ENCODE measurements at regions not wholly inside any gene's neighbourhood (a gene's known extent, or its start where the extent isn't known, plus 50 kb on each side); places are given as distances from the start of the nearest gene placed in this dataset.

DNA sequence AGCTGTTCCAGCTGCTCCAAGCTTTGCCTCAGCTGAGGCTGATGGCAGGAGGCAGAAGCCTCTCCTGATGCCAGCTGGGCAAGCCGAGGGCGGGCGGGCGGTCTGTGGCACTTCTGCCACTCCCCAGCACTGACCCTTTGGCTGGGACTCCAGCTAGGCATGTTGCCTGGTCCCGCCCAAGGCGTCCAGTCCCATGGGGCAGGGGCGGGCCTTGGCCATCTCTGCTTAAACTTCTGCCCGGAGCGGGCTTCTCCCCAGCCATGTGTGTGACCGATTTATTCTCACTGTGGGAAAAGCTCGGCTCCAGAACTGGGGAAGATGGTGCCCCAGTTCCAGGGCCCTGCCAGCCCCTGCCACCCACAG, 349.1 kb downstream of the SEC14L1 start:
- peak in 1 of 2 donors; percentile 63 for DNase-seq (ENCODE audit: low read depth in 2 of 2)
- peaks cover 40% of the 10 kb centered on the region for H3K79me2 ChIP-seq (ENCODE audit: control insufficient read depth, insufficient read depth, low read length)
- H3K27ac ChIP-seq (ENCODE audit: insufficient read depth, low read length) = no peak overlapping the region
- H3K36me3 ChIP-seq (ENCODE audit: control insufficient read depth, insufficient read depth, low read length) = peaks cover 51% of the 10 kb centered on the region
- H3K4me1 ChIP-seq (ENCODE audit: control insufficient read depth, extremely low read depth, insufficient read depth, low read length) = peaks cover 2% of the 10 kb centered on the region
- H2AFZ ChIP-seq (ENCODE audit: low read length) = no peak overlapping the region
- H3K4me2 ChIP-seq (ENCODE audit: extremely low read depth, insufficient read depth, low read length) = no peak overlapping the region
- H3K9me3 ChIP-seq (ENCODE audit: control insufficient read depth, insufficient read depth, low read depth, low read length) = no peaks in the 10 kb centered on the region
- H4K20me1 ChIP-seq (ENCODE audit: control insufficient read depth, extremely low read depth, insufficient read depth, low read length) = no peaks in the 10 kb centered on the region
- TF ChIP-seq EZH2 (IDR thresholded peaks at IDR 0.05; ENCODE audit: low read length, missing control alignments) = no peak
- TF ChIP-seq, protein P1, sequence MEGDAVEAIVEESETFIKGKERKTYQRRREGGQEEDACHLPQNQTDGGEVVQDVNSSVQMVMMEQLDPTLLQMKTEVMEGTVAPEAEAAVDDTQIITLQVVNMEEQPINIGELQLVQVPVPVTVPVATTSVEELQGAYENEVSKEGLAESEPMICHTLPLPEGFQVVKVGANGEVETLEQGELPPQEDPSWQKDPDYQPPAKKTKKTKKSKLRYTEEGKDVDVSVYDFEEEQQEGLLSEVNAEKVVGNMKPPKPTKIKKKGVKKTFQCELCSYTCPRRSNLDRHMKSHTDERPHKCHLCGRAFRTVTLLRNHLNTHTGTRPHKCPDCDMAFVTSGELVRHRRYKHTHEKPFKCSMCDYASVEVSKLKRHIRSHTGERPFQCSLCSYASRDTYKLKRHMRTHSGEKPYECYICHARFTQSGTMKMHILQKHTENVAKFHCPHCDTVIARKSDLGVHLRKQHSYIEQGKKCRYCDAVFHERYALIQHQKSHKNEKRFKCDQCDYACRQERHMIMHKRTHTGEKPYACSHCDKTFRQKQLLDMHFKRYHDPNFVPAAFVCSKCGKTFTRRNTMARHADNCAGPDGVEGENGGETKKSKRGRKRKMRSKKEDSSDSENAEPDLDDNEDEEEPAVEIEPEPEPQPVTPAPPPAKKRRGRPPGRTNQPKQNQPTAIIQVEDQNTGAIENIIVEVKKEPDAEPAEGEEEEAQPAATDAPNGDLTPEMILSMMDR (conservative IDR thresholded peaks at IDR 0.05 in 1 of 2, IDR thresholded peaks at IDR 0.05 in 1 of 2; ENCODE audit: low read depth in 1 of 2, low read length in 2 of 2) = no peak
- H3K4me3 ChIP-seq (replicated peaks in 1 of 4; ENCODE audit: control extremely low read depth in 1 of 4, insufficient read depth in 1 of 4, low read depth in 3 of 4, low read length in 4 of 4) = no peak overlapping the region
- no peaks in the 10 kb centered on the region for H3K27me3 ChIP-seq (ENCODE audit: control insufficient read depth, insufficient read depth, low read length)
- no peak overlapping the region for H3K9ac ChIP-seq (ENCODE audit: insufficient read depth, low read length)

DNA sequence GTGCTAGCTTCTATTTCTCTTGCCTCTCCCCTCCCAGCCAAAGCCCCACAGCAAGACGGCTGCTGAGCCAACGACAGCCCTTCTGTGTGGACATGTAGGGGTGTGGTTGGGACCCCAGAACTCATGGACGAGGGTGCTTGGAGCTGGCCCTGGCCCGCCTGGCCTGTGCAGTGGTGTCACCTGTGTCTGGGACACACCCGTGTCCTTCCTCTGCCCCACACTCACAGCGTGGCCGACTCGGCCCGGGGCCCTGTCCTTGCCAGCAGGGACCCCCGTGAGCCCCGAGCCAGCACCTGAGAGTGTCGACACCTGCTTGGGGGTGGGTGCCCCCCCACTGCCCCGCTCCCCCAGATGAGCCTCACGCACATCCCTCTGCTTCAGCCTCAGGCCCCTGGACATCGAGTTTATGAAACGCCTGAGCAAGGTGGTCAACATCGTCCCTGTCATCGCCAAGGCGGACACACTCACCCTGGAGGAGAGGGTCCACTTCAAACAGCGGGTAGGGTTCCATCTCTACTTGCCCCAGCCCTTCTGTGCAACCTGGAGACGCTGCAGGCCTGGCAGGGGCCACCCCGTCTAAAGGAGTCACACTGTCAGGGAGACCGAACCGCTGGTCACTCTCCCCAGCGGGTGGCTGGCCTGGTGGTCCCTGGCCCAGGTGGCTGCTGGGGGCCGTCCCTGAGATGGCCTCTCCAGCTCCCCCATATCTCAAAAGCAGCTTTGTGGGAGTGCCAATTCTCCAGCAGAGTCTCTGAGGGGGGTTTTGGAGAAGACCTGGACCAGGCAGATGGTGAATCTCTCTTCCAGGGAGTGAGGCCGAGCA, 349.8 kb downstream of the SEC14L1 start:
- H3K9ac ChIP-seq (ENCODE audit: insufficient read depth, low read length) = no peak overlapping the region
- TF ChIP-seq, protein P1 (conservative IDR thresholded peaks at IDR 0.05 in 1 of 2, IDR thresholded peaks at IDR 0.05 in 1 of 2; ENCODE audit: low read depth in 1 of 2, low read length in 2 of 2) = no peak
- TF ChIP-seq EZH2 (IDR thresholded peaks at IDR 0.05; ENCODE audit: low read length, missing control alignments) = no peak
- peaks cover 50% of the 10 kb centered on the region for H3K36me3 ChIP-seq (ENCODE audit: control insufficient read depth, insufficient read depth, low read length)
- no peak overlapping the region for H2AFZ ChIP-seq (ENCODE audit: low read length)
- peaks cover 2% of the 10 kb centered on the region for H3K4me1 ChIP-seq (ENCODE audit: control insufficient read depth, extremely low read depth, insufficient read depth, low read length)
- no peaks in the 10 kb centered on the region for H3K9me3 ChIP-seq (ENCODE audit: control insufficient read depth, insufficient read depth, low read depth, low read length)
- no peaks in the 10 kb centered on the region for H4K20me1 ChIP-seq (ENCODE audit: control insufficient read depth, extremely low read depth, insufficient read depth, low read length)
- no peak overlapping the region for H3K27ac ChIP-seq (ENCODE audit: insufficient read depth, low read length)
- no peak for DNase-seq (ENCODE audit: low read depth in 2 of 2)
- H3K4me2 ChIP-seq (ENCODE audit: extremely low read depth, insufficient read depth, low read length) = no peak overlapping the region
- no peak overlapping the region for H3K4me3 ChIP-seq (replicated peaks in 1 of 4; ENCODE audit: control extremely low read depth in 1 of 4, insufficient read depth in 1 of 4, low read depth in 3 of 4, low read length in 4 of 4)
- H3K27me3 ChIP-seq (ENCODE audit: control insufficient read depth, insufficient read depth, low read length) = no peaks in the 10 kb centered on the region
- peaks cover 33% of the 10 kb centered on the region for H3K79me2 ChIP-seq (ENCODE audit: control insufficient read depth, insufficient read depth, low read length)

DNA sequence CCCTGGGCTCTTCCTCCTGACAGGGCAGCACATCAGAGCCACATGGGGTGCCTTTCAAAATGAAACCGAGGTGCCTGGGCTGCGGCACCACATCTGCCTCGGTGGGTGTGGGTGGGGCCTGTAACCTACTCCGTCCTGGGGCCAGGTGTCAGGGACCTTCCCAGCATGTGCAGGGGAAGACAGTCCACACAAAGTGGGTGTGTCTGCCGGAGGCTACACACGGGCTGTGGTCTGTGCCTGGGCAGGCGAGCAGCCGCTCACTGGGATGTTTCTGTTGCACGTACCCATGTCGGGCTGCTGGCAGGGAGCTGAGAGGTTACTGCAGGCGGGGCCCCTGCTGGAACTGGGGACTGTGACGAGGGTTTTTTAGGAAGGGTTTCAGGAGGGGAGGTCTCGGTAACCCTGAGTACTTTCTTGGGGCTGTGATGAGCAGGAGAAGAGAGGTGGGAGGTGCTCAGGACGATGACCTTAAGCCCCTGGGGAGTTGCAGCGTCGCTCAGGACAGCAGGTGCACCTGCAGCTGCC, 351.2 kb downstream of the SEC14L1 start:
- DNase-seq (ENCODE audit: low read depth in 2 of 2) = no peak
- H3K79me2 ChIP-seq (ENCODE audit: control insufficient read depth, insufficient read depth, low read length) = peaks cover 20% of the 10 kb centered on the region
- H3K9ac ChIP-seq (ENCODE audit: insufficient read depth, low read length) = no peak overlapping the region
- H3K9me3 ChIP-seq (ENCODE audit: control insufficient read depth, insufficient read depth, low read depth, low read length) = no peaks in the 10 kb centered on the region
- no peaks in the 10 kb centered on the region for H4K20me1 ChIP-seq (ENCODE audit: control insufficient read depth, extremely low read depth, insufficient read depth, low read length)
- TF ChIP-seq EZH2 (IDR thresholded peaks at IDR 0.05; ENCODE audit: low read length, missing control alignments) = no peak
- TF ChIP-seq, protein P1 (conservative IDR thresholded peaks at IDR 0.05 in 1 of 2, IDR thresholded peaks at IDR 0.05 in 1 of 2; ENCODE audit: low read depth in 1 of 2, low read length in 2 of 2) = no peak
- H3K27me3 ChIP-seq (ENCODE audit: control insufficient read depth, insufficient read depth, low read length) = no peaks in the 10 kb centered on the region
- H3K36me3 ChIP-seq (ENCODE audit: control insufficient read depth, insufficient read depth, low read length) = peaks cover 54% of the 10 kb centered on the region
- no peak overlapping the region for H3K27ac ChIP-seq (ENCODE audit: insufficient read depth, low read length)
- H3K4me1 ChIP-seq (ENCODE audit: control insufficient read depth, extremely low read depth, insufficient read depth, low read length) = peaks cover 2% of the 10 kb centered on the region
- no peak overlapping the region for H2AFZ ChIP-seq (ENCODE audit: low read length)
- no peak overlapping the region for H3K4me3 ChIP-seq (replicated peaks in 1 of 4; ENCODE audit: control extremely low read depth in 1 of 4, insufficient read depth in 1 of 4, low read depth in 3 of 4, low read length in 4 of 4)
- H3K4me2 ChIP-seq (ENCODE audit: extremely low read depth, insufficient read depth, low read length) = no peak overlapping the region
